GM19238 (cell line): ENCODE measurements at regions not wholly inside any gene's neighbourhood (a gene's known extent, or its start where the extent isn't known, plus 50 kb on each side); places are given as distances from the start of the nearest gene placed in this dataset.
"Not testable (repeated sequence)": the region's sequence is repeated elsewhere in the genome, so short reads cannot be mapped to it uniquely, and the experiment has no call there.

Experiments used
- DNase-seq: peaks from one replicate; pipeline ENCODE4 v3.0.0; 2011; ENCODE audit warnings: low spot score; ENCODE audit not compliant: insufficient read length

- DNase-seq = no peak
Observed at GRCh38 chr4:188372058-188372457, 232.8 kb downstream of the TRIML1 start.

DNA sequence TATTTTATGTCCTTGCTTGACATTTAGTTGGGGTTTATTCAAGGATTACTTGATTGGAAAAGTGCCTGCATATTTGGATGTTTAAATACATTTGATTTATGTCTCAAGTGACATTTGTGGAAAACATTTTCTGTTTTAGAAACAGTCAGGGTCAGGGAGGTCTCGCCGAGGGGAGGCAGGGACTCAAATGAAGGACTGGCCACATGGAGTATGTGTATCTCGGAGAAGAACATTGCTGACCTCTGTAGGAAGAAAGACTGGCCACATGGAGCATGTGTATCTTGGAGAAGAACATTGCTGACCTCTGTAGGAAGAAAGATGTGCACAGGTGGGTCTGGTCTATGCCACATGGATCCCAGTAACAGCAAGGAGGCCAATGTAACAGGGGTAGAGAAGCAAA lies 233.6 kb downstream of the TRIML1 start:
- DNase-seq = no peak

- no peak for DNase-seq
Observed at GRCh38 chr4:188374871-188375270, 235.6 kb downstream of the TRIML1 start.

DNA sequence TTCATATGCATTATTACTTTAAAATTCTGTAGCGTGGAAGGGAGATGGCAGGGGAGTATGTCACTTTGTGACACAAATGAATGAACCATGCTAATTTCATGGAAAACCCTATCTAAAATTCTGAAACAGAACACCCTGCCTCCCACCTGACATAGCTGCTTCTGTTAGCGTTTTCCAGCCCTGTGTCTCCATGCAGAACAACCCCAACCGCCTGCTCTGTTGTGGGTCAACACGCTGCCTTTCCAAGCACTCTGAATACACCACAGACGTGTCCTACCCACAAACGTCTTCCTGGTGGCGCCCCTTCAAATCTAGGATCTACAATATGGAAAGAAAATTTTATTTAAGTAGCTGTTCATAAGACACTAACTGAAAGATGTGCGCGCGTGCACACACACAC lies 238.6 kb downstream of the TRIML1 start:
- no peak for DNase-seq

- no peak for DNase-seq
Observed at GRCh38 chr4:188383180-188383579, 243.9 kb downstream of the TRIML1 start.

DNA sequence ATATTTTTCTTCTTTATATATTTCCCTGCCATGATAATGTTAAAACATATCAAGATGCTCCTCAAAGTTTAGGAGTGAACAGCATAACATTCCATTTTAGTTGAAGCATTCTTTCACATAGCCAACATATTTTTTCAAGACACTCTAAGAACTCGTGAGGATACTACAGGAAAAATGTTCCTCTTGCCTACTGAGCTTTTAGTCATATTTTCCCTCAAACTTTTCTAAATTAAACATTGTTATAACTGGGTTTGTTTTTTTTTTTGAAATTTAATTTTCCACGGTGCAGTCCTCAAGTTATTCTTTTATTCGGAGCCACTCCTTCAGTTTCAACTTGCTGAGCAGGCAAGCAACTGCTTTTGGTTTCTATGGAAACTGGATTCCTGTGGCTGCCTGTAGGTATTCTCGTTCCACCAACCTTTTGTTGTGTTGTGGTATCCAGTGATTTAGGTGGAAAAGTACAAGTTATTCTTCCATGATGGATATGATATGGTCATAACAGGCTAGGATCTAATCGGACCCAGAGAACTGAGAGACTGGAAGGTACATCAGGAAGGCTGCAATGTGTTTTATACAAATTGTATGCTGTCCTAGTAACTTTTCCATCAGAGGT lies 248.0 kb downstream of the TRIML1 start:
- DNase-seq = no peak

- not testable (repeated sequence) for DNase-seq
Observed at GRCh38 chr4:188391349-188391748, 252.1 kb downstream of the TRIML1 start.

GRCh38 chr4:188396037-188396436 lies 256.8 kb downstream of the TRIML1 start:
- DNase-seq = no peak

DNA sequence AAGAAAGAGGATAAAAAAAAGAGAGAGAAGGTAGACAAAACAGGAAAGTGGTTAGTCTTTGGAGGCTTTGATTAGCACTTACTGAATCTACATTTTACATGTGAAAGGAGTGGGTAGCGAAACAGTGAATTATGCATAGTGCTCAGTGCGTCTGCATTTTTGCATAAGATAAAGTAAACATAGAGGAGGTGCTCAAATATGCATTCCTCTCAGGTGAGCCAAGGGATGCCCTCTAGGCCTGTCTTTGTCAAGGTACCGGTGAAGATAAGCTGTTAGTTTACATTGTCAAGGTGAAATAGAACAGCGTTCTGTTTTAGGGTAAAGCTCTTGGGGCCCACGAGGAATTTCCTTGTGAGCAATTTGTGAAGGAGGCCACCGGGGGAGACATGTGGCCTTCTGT lies 260.6 kb downstream of the TRIML1 start:
- no peak for DNase-seq

- DNase-seq = no peak
Observed at GRCh38 chr4:188400451-188400850, 261.2 kb downstream of the TRIML1 start.

- DNase-seq = no peak
Observed at GRCh38 chr4:188403272-188403671, 264.0 kb downstream of the TRIML1 start.

- DNase-seq = not testable (repeated sequence)
Observed at GRCh38 chr4:188405071-188405835, 266.0 kb downstream of the TRIML1 start.

DNA sequence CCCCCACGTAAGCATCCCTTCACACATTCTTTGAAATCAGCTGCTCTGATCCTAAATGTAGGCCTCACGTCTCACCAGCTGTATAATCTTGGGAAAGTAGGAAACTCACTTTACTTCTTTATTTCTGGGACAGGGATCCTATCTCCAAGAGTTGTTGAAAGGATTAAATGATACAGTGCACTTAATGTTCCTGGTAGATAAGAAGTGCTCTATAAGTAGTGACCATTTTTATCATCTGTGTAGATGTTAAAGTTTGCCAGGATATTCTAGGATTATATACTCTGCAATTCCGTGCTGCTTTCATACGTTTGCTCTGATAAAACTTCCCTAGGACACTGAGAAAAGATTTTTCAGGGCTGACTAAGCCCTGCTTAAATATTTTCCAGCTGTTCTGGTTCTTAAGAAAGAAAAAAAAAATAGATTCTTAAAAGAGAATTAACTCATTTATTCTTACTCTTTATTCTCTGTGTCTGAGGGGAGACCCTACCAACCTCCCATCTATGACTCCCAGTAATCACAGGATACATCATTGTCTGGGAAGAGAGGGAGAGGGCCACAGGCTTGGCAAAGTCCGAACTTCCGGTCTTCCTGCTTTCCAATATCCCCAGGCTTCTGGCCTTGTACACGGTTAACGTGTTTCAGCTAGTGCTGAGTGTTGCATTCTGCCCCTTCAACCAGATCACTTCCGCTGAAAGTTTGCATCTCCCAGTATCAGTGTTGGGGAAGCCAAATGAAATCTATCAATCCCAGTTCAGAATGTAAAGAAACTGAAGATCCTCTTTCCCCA lies 269.2 kb downstream of the TRIML1 start:
- no peak for DNase-seq

DNA sequence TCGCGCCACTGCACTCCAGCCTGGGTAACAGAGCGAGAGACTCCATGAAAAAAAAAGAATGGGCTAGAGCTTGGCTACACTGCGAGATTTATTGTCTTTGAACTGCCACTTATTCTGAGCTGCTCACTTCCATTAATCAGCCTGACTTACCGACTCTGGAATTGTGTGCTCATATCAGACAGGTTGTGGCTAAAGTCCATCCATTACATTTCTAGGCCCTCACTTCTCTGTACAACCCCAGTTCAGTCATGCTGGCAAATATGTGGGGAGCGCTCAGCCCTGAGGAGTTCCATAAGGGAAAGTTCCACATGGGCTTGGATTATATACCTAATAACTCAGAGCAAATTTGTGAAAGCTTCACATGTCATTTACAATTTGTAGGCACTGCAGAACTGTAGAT lies 270.6 kb downstream of the TRIML1 start:
- no peak for DNase-seq

DNA sequence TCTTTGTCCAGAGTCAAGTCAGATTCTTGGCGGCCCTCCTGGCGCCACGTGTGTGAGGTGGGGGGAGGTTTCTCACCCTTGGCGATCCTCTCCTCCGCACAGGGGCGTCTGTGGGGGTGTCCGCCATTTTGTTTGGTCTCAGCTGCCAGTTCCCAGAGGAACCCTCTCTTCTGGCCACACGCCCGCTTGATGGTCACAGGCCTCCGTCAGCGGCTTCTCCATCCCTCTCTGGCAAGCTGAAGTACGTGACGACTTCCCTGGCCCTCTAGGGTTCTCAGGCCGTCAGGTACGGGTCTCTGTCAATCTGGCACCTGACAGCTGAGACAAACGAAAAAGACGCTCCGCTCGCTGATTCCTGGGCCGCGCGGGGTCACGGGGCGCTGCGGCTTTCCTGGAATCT lies 272.6 kb downstream of the TRIML1 start:
- DNase-seq = no peak

DNA sequence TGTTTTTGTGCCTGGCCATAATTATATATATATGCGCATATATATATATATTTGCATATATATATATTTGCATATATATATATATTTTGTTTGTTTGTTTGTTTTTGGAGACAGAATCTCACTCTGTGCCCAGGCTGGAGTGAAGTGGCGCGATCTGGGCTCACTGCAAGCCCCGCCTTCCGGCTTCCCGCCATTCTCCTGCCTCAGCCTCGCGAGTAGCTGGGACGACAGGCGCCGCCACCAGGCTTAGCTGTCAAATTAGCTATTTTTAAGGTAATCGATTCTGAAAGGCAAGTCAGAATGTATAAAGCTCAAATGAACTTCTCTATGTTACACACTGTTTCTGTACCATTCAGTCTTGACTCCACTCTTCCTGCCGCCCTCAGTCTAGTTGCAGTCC lies 273.3 kb downstream of the TRIML1 start:
- DNase-seq = no peak

- DNase-seq = no peak
Observed at GRCh38 chr4:188414441-188414840, 275.2 kb downstream of the TRIML1 start.

DNA sequence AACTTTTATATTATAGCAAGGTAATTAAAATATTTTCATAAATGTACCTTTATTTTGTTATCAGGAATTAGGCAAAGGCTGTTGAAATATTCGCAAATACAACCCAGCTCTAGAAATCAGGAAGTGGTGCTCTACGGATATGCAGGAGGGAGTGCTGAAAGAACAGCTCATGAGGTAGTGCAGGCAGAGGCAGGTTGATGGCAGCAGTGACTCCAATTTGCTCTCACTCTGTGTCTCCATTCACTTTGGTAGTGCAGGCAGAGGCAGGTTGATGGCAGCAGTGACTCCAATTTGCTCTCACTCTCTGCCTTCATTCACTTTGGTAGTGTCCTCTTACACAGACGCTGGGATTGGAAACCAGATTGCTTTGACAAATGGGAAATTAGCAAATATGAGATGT lies 277.9 kb downstream of the TRIML1 start:
- no peak for DNase-seq

GRCh38 chr4:188423039-188423438 lies 283.8 kb downstream of the TRIML1 start:
- DNase-seq = no peak

DNA sequence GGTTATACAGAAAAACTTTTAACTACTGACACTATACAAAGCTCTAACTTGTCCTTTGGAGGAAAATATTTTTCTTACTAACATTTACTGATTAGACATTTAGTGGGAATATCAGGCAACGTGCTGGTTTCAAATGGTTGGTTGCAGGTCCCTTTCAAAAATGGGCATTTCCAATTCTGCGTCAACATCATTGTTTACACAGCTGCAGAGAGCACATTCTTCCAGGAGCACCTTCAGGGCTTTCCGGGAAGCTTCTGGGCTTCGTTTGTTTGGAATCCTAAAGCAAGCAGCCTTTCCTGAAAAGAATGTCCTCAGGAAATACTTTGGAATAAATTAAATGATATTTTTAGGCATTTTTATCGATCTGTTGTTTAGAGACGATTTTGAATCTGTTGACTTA lies 289.7 kb downstream of the TRIML1 start:
- DNase-seq = no peak

GRCh38 chr4:188429965-188430364 lies 290.7 kb downstream of the TRIML1 start:
- no peak for DNase-seq

GRCh38 chr4:188430384-188430783 lies 291.1 kb downstream of the TRIML1 start:
- no peak for DNase-seq
